ENCODE measurements at regions not wholly inside any gene's neighbourhood (a gene's known extent, or its start where the extent isn't known, plus 50 kb on each side); places are given as distances from the start of the nearest gene placed in this dataset.
"Not testable (repeated sequence)": the region's sequence is repeated elsewhere in the genome, so short reads cannot be mapped to it uniquely, and the experiment has no call there.

DNA sequence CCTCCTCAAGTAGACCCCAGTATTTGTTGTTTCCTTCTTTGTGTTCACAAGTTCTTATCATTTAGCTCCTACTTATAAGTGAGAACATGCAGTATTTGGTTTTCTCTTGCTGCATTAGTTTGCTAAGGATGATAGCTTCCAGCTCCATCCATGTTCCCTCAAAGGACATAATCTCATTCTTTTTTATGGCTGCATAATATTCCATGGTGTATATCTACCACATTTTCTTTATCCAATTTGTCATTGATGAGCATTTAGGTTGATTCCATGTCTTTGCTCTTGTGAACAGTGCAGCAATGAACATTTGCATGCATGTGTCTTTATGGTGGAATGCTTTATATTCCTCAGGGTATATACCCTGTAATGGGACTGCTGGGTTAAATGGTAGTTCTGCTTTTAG, 137.7 kb upstream of the SLC38A2 start:
- POLR2A ChIA-PET; H3K27ac Mint-ChIP-seq; DNase-seq (ENCODE audit: low spot score); H3K27me3 Mint-ChIP-seq (ENCODE audit: low read depth); ATAC-seq; H3K4me3 Mint-ChIP-seq; H3K4me1 Mint-ChIP-seq: not testable (repeated sequence)
- CTCF ChIA-PET: interaction anchor here (0.7 kb wide), 1 partner anchor 520 kb away, joined by 3 read pairs; no protein-coding TSS in a partner anchor
- Mint-ChIP-seq H3K36me3 (peaks cover 40% of the 10 kb centered on the region), H3K9me3 (peaks cover 58% of the 10 kb centered on the region)

DNA sequence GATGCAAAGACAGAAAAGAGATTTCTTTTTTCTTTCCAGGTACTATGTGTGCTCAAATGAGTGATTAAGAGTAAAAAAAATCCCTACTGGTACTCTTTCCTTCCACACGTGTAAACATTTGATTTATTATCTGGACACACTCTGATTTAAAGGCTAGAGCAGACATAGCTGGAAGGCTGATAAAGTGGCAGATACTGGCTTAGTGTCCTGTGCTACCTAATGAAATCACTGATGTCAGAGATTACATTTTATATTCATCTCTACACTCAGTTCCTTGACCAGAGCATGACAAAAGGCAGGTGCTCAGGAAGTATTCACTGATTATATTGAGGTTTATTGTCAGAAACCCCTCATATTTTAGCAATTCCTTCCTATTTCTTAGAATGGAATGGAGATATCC, 136.6 kb upstream of the SLC38A2 start:
- H3K36me3 Mint-ChIP-seq: peaks cover 49% of the 10 kb centered on the region
- POLR2A ChIA-PET: interaction anchor here (0.6 kb wide), 1 partner anchor 121 kb away, joined by 4 read pairs; no protein-coding TSS in a partner anchor
- DNase-seq (ENCODE audit: low spot score): no peak
- no peaks in the 10 kb centered on the region for H3K4me1 Mint-ChIP-seq
- ATAC-seq: no peak
- TF ChIP-seq ZNF219 (CRISPR knock-in tag; IDR thresholded peaks at IDR 0.05; ENCODE audit: borderline replicate concordance) (no peak), KAT7 (CRISPR knock-in tag; IDR thresholded peaks at IDR 0.05; ENCODE audit: borderline replicate concordance) (no peak), OVOL2 (CRISPR knock-in tag; IDR thresholded peaks at IDR 0.05; ENCODE audit: borderline replicate concordance) (no peak), ETV6 (CRISPR knock-in tag; IDR thresholded peaks at IDR 0.05) (no peak), ZNF532 (CRISPR knock-in tag; IDR thresholded peaks at IDR 0.05; ENCODE audit: borderline replicate concordance) (no peak), NR3C1 (CRISPR knock-in tag; conservative IDR thresholded peaks at IDR 0.05; ENCODE audit: low read depth) (no peak), SMAD4 (CRISPR knock-in tag; IDR thresholded peaks at IDR 0.05) (no peak), FOXJ3 (CRISPR knock-in tag; IDR thresholded peaks at IDR 0.05; ENCODE audit: borderline replicate concordance) (no peak), HMGXB4 (CRISPR knock-in tag; IDR thresholded peaks at IDR 0.05) (no peak), USF1 (CRISPR knock-in tag; IDR thresholded peaks at IDR 0.05) (no peak), EMX1 (CRISPR knock-in tag; IDR thresholded peaks at IDR 0.05) (no peak), E2F5 (CRISPR knock-in tag; IDR thresholded peaks at IDR 0.05) (no peak), TEAD4 (CRISPR knock-in tag; IDR thresholded peaks at IDR 0.05) (no peak), JAZF1 (CRISPR knock-in tag; IDR thresholded peaks at IDR 0.05) (no peak), CTCF (IDR thresholded peaks at IDR 0.05) (no peak), ZNF138 (CRISPR knock-in tag; conservative IDR thresholded peaks at IDR 0.05) (no peak), ZNF671 (CRISPR knock-in tag; IDR thresholded peaks at IDR 0.05) (no peak)
- TF ChIP-seq, protein P1, sequence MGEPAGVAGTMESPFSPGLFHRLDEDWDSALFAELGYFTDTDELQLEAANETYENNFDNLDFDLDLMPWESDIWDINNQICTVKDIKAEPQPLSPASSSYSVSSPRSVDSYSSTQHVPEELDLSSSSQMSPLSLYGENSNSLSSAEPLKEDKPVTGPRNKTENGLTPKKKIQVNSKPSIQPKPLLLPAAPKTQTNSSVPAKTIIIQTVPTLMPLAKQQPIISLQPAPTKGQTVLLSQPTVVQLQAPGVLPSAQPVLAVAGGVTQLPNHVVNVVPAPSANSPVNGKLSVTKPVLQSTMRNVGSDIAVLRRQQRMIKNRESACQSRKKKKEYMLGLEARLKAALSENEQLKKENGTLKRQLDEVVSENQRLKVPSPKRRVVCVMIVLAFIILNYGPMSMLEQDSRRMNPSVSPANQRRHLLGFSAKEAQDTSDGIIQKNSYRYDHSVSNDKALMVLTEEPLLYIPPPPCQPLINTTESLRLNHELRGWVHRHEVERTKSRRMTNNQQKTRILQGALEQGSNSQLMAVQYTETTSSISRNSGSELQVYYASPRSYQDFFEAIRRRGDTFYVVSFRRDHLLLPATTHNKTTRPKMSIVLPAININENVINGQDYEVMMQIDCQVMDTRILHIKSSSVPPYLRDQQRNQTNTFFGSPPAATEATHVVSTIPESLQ (CRISPR knock-in tag; IDR thresholded peaks at IDR 0.05): no peak
- TF ChIP-seq, protein P2, sequence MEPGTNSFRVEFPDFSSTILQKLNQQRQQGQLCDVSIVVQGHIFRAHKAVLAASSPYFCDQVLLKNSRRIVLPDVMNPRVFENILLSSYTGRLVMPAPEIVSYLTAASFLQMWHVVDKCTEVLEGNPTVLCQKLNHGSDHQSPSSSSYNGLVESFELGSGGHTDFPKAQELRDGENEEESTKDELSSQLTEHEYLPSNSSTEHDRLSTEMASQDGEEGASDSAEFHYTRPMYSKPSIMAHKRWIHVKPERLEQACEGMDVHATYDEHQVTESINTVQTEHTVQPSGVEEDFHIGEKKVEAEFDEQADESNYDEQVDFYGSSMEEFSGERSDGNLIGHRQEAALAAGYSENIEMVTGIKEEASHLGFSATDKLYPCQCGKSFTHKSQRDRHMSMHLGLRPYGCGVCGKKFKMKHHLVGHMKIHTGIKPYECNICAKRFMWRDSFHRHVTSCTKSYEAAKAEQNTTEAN (CRISPR knock-in tag; IDR thresholded peaks at IDR 0.05): no peak
- CTCF ChIA-PET: no interaction called here
- H3K27ac Mint-ChIP-seq: no peak overlapping the region
- no peaks in the 10 kb centered on the region for H3K27me3 Mint-ChIP-seq (ENCODE audit: low read depth)
- peaks cover 63% of the 10 kb centered on the region for H3K9me3 Mint-ChIP-seq
- no peak overlapping the region for H3K4me3 Mint-ChIP-seq

All from WTC11 (cell line).